ENCODE measurements at regions not wholly inside any gene's neighbourhood (a gene's known extent, or its start where the extent isn't known, plus 50 kb on each side); places are given as distances from the start of the nearest gene placed in this dataset.
"Not testable (repeated sequence)": the region's sequence is repeated elsewhere in the genome, so short reads cannot be mapped to it uniquely, and the experiment has no call there.

GRCh38 chr16:65834688-65835087 is 531.8 kb upstream of the CDH5 start:
- CTCF ChIA-PET, result no interaction called here

DNA sequence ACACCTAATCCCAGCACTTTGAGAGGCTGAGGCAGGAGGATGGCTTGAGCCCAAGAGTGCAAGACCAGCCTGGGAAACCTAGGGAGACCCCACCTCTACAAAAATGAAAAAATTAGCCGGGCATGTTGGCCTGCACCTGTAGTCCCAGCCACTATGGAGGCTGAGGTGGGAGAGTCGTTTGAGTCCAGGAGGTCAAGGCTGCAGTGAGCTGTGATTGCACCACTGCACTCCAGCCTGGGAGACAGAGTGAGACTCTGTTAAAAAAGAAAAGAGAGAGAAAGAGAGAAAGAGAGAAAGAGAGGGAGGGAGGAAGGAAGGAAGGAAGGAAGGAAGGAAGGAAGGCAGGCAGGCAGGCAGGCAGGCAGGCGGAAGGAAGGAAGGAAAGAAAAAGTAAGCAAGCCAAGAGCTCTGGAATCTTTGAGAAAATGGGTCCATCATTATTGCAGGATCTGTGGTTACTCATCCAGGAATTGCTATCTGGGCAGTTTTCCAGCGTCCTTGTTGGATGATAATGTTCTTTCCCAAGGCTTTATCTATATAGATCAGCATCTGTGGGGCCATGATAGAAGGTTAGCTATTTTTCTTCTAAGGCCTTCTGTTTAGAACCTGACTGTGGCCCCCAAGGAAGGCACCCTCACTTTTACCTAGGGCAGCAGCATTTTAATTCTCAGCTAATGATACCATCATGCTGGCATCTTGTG is 533.2 kb upstream of the CDH5 start:
- POLR2A ChIA-PET, result no interaction called here
- CTCF ChIA-PET, result no interaction called here

More at GRCh38 chr16:65834688-65835087, 531.8 kb upstream of the CDH5 start:
- POLR2A ChIA-PET, result no interaction called here

DNA sequence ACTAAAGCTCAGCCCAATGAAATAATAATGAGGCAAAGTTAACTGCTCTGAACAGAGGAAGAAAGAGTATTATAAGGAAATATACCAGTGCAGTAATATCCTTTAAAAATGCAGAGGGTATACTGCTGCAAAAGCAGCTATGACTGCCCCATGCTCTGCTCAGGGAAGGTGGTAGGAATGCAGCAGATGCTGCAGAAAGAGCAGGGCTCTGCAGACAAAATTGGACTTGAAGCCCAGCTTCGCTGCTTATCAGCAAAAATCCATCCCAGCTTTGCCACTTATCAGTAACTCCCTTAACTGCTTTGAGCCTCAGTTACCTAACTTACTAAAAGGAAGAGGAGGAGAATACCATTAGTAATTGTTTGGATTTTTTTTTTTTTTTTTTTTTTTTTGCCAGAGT is 533.8 kb upstream of the CDH5 start:
- CTCF ChIA-PET, result no interaction called here
- POLR2A ChIA-PET, result no interaction called here

DNA sequence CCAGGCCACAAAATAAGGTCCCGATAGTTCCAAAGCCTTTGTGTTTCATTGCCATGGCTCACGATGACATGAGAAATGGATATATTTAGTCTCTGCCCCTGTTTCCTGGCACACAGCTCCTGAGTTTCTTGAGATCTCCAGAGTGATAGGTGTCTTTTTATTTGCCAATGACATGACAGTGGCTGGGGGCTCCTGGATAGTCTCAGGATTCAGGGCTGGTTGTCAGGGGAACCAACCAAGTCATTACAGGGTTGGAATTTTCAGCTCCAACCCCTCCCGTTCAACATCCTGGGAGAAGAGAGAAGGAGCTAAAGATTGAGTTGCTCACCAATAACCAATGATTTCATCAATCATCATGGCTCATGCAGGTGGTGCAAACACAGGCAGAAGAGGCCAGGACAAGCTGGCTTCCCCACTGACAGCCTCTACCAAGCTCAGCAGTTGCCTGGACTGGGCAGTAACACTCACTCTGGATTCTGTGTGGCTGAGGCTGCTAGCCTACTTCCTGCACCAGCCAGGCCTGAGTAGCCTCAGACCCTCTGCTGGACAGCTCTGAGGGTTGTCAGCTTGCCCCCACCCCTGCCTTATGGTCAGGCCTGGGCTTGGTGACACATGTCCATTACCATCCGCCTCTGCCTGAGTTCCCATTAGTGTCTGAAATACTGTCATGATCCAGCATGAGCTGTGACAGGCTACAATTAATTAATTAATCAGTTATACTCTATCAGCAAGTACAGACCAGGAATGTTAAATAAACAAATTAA is 534.4 kb upstream of the CDH5 start:
- CTCF ChIA-PET, result no interaction called here
- POLR2A ChIA-PET, result no interaction called here

DNA sequence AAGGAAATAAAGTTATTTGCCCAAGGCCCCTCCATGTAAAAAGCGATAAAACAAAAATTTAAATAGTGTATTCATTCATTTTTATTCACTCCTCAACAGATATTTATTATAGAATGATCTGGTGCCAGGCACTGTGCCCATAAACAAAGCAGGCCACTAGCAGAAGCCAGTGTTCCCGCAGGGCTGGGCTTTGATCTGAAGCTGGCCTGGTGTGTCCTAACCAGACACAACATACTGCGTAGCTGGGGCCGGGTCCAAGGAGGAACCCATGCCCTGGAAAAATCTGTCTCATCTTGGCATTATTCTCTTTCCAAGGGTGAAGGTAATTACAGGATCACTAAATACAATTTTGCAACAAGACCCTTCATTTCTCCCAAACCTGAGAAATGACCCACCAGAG is 537.4 kb upstream of the CDH5 start:
- POLR2A ChIA-PET, result no interaction called here
- CTCF ChIA-PET, result no interaction called here

- POLR2A ChIA-PET, result no interaction called here
- CTCF ChIA-PET, result no interaction called here
Observed at GRCh38 chr16:65828296-65828695, 538.2 kb upstream of the CDH5 start.

DNA sequence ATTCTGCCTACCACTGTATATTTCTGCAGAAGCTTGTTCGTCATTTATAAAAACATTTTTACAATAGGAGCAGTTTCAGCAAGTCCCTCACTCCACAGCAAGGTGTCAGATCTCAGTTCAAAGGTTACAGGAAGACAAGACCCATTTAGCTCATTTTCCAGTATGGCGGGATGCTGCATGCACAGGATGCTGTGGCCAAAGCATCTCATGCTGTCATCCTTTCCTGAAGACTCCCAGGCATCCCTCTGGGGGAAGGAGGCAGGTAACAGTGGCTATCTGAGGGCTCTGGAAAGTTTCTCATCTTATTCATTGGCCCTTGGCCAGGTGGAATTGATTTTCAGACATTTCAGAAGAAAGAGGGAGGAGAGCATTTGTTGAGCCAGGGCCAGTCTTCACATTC is 539.3 kb upstream of the CDH5 start:
- ChIA-PET POLR2A (no interaction called here), CTCF (no interaction called here)

DNA sequence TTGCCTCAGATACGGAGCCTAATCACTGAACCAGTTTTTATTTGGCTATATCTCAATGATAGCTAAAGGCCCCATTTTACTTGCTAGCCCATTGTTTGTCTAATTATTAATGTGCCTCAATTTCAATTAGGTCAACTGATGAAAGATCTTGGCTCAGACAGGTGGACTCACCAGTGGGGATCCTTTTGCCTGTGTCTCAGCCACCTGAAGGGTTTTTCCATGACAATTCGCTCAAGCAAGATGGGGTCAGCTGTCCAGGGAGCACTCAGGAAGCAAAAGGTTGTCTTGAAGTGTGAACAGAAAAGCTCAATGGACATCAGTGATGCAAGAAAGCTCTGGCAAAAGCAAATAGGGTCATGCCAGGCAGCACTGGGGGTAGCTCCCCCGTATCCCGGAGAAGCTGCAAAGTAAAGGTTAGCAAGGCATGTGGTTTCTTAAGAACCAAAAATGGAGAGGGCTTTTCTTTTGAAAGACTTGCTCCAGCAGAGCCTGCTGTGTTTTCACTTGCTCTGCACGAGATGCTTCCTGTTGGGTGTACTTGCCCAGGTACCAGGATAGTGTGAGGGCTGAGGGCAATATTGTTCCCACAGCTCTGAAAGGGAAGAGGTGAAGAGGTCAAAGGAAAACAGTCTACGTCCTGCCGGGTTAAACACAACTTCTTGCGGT is 541.2 kb upstream of the CDH5 start:
- POLR2A ChIA-PET, result no interaction called here
- CTCF ChIA-PET, result no interaction called here

GRCh38 chr16:65822148-65822547 is 544.3 kb upstream of the CDH5 start:
- ChIA-PET POLR2A (no interaction called here), CTCF (no interaction called here)

- ChIA-PET CTCF (no interaction called here), POLR2A (no interaction called here)
Observed at GRCh38 chr16:65819136-65819898, 547.2 kb upstream of the CDH5 start.

- ChIA-PET POLR2A (no interaction called here), CTCF (no interaction called here)
Observed at GRCh38 chr16:65817799-65818198, 548.7 kb upstream of the CDH5 start.

DNA sequence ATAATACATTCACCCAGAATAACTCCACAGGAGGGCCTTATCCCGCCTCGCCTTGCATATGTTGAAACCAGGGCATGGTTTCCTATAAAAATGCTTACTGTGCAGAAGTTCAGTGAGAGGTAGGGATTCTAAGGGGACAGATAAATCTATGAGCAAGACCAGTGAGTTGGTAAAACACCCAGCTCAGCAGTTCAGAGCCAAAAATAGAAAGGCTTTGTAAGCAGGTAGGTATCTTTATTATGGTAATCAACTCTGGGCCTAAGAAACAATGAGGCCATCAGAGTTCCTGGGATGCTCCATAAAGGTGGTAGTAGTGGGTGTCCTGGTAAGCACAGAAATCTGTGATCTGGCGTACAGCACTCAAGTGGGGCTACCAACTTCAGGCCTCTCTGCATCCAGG is 549.4 kb upstream of the CDH5 start:
- CTCF ChIA-PET, result no interaction called here
- POLR2A ChIA-PET, result no interaction called here

- CTCF ChIA-PET, result no interaction called here
- POLR2A ChIA-PET, result no interaction called here
Observed at GRCh38 chr16:65816556-65816955, 549.9 kb upstream of the CDH5 start.

GRCh38 chr16:65815707-65816106 is 550.8 kb upstream of the CDH5 start:
- ChIA-PET POLR2A (no interaction called here), CTCF (no interaction called here)

DNA sequence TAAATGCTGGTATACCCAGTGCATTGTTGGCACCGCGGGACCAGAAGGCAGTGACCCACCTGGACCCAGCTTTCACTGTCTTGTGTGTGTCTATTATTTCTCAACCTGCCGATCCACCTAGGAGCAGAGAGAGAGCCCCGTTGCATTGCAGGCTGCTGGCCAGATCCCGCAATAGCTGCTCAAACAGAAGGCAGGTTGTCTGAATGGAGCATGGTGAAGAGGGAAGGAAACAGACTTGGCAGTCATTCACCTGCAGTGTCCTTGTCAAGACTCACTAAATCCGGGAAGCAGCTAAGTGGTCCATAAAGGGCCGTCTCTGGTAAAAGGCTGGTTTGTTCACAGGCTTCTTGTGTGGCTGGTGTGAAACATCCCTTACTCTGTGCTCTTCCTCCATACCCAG is 552.6 kb upstream of the CDH5 start:
- CTCF ChIA-PET, POLR2A ChIA-PET: not testable (repeated sequence)

DNA sequence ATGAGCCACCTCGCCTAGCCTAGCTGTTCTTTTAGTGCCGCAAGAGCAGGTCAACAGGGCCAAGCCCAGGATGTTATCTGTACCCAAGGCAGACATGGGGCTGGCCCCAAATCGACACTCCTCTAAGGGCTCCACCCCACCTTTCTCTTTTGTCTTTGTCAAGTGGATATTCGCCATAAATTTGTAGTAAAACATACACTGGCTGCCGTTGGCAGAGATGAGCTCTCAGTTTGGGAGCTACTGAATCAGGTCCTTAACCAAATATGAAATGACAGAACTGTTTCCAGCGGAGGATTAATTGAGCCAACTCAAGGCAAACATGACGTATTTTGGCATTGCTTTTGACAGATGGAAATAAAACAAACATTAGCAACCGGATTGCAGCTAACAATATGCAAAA is 556.9 kb upstream of the CDH5 start:
- ChIA-PET POLR2A (no interaction called here), CTCF (no interaction called here)

GRCh38 chr16:65808790-65809189 is 557.7 kb upstream of the CDH5 start:
- ChIA-PET POLR2A (no interaction called here), CTCF (no interaction called here)

DNA sequence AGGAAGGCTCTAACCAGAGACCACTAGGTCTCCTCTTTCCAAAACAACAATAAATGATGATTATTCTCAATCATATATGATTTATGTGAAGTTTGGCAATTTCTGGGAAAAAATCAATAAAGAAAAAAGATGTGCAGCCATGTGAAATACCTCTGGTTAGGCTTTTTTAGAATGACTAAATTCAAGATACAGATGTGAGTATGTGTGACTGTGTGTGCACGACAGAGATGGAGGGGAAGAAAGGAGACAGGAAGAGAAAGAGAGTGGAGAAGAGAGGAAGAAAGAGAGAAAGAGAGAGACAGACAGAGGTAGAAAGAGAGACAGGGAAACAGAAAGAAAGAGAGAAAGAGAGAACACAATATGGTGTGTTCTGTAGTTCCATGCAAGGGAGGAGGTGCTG is 558.6 kb upstream of the CDH5 start:
- POLR2A ChIA-PET, result no interaction called here
- CTCF ChIA-PET, result no interaction called here

GRCh38 chr16:65805704-65806103 is 560.8 kb upstream of the CDH5 start:
- POLR2A ChIA-PET, CTCF ChIA-PET: not testable (repeated sequence)

DNA sequence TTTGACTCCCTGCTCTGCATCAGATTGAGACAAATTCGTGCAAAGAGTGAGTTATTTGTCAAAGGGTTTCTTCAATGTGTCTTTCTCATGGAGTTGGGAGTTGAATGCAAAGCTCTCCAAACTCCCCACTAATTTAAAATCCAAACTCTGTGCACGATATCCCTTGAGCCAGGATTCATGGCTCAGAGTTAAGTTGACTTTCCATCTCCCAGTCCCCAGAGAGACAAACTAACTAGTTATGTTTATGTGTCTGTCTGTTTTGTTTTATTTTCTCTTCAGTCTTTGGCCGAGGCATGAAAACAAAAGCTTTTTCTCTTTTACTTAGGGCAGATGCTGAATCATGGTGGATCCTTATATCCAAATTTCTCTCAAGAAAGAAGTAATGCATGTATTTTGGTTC is 570.0 kb upstream of the CDH5 start:
- ChIA-PET CTCF (no interaction called here), POLR2A (no interaction called here)

- ChIA-PET POLR2A (no interaction called here), CTCF (no interaction called here)
Observed at GRCh38 chr16:65794973-65795372, 571.5 kb upstream of the CDH5 start.
